HG02981 (cell line): ENCODE measurements at regions not wholly inside any gene's neighbourhood (a gene's known extent, or its start where the extent isn't known, plus 50 kb on each side); places are given as distances from the start of the nearest gene placed in this dataset.
A peak's percentile ranks its signal among the peaks of the same experiment; 100 is the strongest.
"Not testable (repeated sequence)": the region's sequence is repeated elsewhere in the genome, so short reads cannot be mapped to it uniquely, and the experiment has no call there.

ENCODE experiments used
- ATAC-seq: cut with Tn5 transposase; IDR thresholded peaks from one replicate; pipeline ENCODE4 v1.9.1; 2021; ENCODE audit warnings: mild to moderate bottlenecking, moderate library complexity; ENCODE audit not compliant: unreplicated experiment

GRCh38 chr15:38115121-38115520, 137.5 kb upstream of the SPRED1 start:
- no peak for ATAC-seq

- no peak for ATAC-seq
Measured at GRCh38 chr15:38117781-38118180, 134.9 kb upstream of the SPRED1 start.

- ATAC-seq: not testable (repeated sequence)
Measured at GRCh38 chr15:38119865-38120264, 132.8 kb upstream of the SPRED1 start.

- no peak for ATAC-seq
Measured at GRCh38 chr15:38127306-38127771, 125.3 kb upstream of the SPRED1 start.

- no peak for ATAC-seq
Measured at GRCh38 chr15:38128341-38128781, 124.3 kb upstream of the SPRED1 start.

GRCh38 chr15:38128921-38129320, 123.7 kb upstream of the SPRED1 start:
- no peak for ATAC-seq

- ATAC-seq: peak; percentile 73
Measured at GRCh38 chr15:38129531-38130204, 123.0 kb upstream of the SPRED1 start.

- ATAC-seq: peak; percentile 31
Measured at GRCh38 chr15:38130205-38130567, 122.5 kb upstream of the SPRED1 start.

- ATAC-seq: no peak
Measured at GRCh38 chr15:38130740-38131498, 121.7 kb upstream of the SPRED1 start.

- no peak for ATAC-seq
Measured at GRCh38 chr15:38134252-38134651, 118.4 kb upstream of the SPRED1 start.

GRCh38 chr15:38142195-38142594, 110.4 kb upstream of the SPRED1 start:
- not testable (repeated sequence) for ATAC-seq

- no peak for ATAC-seq
Measured at GRCh38 chr15:38144921-38145320, 107.7 kb upstream of the SPRED1 start.

- ATAC-seq: no peak
Measured at GRCh38 chr15:38145651-38146111, 107.0 kb upstream of the SPRED1 start.

GRCh38 chr15:38147246-38147645, 105.4 kb upstream of the SPRED1 start:
- no peak for ATAC-seq

- no peak for ATAC-seq
Measured at GRCh38 chr15:38148471-38148870, 104.2 kb upstream of the SPRED1 start.

GRCh38 chr15:38149315-38149714, 103.3 kb upstream of the SPRED1 start:
- no peak for ATAC-seq

- ATAC-seq: no peak
Measured at GRCh38 chr15:38150148-38150547, 102.5 kb upstream of the SPRED1 start.

- ATAC-seq: no peak
Measured at GRCh38 chr15:38150794-38151193, 101.8 kb upstream of the SPRED1 start.

- ATAC-seq: no peak
Measured at GRCh38 chr15:38153781-38154180, 98.9 kb upstream of the SPRED1 start.

GRCh38 chr15:38154255-38154654, 98.4 kb upstream of the SPRED1 start:
- no peak for ATAC-seq

- no peak for ATAC-seq
Measured at GRCh38 chr15:38154837-38155236, 97.8 kb upstream of the SPRED1 start.

- no peak for ATAC-seq
Measured at GRCh38 chr15:38163658-38164057, 89.0 kb upstream of the SPRED1 start.
